ENCODE measurements at regions not wholly inside any gene's neighbourhood (a gene's known extent, or its start where the extent isn't known, plus 50 kb on each side); places are given as distances from the start of the nearest gene placed in this dataset.

DNA sequence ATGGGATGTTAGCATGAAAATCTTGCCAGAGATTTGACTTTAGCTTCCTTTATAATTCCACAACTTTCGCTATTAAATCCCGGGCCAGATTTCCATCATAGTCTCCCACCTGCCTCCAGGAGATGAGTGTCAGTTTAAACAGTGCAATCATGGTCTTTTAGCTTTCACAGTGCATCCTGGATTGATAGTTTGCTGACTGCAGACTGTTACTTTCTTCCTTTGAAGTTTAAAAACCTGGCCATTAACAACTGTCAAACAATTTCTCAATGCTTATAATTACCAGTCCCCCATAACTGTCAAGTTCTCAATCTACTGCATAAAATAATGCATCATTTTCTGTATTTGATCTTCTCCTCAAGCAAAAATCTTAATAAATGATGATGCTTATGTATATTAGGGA, 108.4 kb upstream of the FSTL5 start:
- Histone ChIP-seq H3K9me3 (no peaks in the 10 kb centered on the region), H3K4me2 (no peak overlapping the region), H3K4me3 (no peak overlapping the region), H3K27ac (no peak overlapping the region), H3K4me1 (no peaks in the 10 kb centered on the region)
- CTCF ChIA-PET: no interaction called here
- 26% methylated on average over 2 of the region's 2 CpGs for WGBS (ENCODE audit: missing lambda C conversion rate)
- ATAC-seq (no peak), DNase-seq (ENCODE audit: low read depth in 1 of 2, low spot score in 1 of 2) (no peak), FAIRE-seq (no peak)
- TF ChIP-seq FOSB (CRISPR knock-in tag; IDR thresholded peaks at IDR 0.05) (no peak), PBX3 (IDR thresholded peaks at IDR 0.05) (no peak), CHD2 (IDR thresholded peaks at IDR 0.05; ENCODE audit: low read length, partially characterized antibody) (no peak), EHMT2 (IDR thresholded peaks at IDR 0.05; ENCODE audit: low read depth) (no peak), CEBPB (IDR thresholded peaks at IDR 0.05) (no peak)
- TF ChIP-seq, protein P1, sequence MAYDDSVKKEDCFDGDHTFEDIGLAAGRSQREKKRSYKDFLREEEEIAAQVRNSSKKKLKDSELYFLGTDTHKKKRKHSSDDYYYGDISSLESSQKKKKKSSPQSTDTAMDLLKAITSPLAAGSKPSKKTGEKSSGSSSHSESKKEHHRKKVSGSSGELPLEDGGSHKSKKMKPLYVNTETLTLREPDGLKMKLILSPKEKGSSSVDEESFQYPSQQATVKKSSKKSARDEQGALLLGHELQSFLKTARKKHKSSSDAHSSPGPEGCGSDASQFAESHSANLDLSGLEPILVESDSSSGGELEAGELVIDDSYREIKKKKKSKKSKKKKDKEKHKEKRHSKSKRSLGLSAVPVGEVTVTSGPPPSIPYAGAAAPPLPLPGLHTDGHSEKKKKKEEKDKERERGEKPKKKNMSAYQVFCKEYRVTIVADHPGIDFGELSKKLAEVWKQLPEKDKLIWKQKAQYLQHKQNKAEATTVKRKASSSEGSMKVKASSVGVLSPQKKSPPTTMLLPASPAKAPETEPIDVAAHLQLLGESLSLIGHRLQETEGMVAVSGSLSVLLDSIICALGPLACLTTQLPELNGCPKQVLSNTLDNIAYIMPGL (CRISPR knock-in tag; IDR thresholded peaks at IDR 0.05; ENCODE audit: borderline replicate concordance): no peak
- TF ChIP-seq, protein P2, sequence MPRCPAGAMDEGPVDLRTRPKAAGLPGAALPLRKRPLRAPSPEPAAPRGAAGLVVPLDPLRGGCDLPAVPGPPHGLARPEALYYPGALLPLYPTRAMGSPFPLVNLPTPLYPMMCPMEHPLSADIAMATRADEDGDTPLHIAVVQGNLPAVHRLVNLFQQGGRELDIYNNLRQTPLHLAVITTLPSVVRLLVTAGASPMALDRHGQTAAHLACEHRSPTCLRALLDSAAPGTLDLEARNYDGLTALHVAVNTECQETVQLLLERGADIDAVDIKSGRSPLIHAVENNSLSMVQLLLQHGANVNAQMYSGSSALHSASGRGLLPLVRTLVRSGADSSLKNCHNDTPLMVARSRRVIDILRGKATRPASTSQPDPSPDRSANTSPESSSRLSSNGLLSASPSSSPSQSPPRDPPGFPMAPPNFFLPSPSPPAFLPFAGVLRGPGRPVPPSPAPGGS (IDR thresholded peaks at IDR 0.05): no peak
- TF ChIP-seq, protein P3, sequence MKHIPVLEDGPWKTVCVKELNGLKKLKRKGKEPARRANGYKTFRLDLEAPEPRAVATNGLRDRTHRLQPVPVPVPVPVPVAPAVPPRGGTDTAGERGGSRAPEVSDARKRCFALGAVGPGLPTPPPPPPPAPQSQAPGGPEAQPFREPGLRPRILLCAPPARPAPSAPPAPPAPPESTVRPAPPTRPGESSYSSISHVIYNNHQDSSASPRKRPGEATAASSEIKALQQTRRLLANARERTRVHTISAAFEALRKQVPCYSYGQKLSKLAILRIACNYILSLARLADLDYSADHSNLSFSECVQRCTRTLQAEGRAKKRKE (CRISPR knock-in tag; IDR thresholded peaks at IDR 0.05; ENCODE audit: low read depth): no peak
- POLR2A ChIA-PET: no interaction called here

DNA sequence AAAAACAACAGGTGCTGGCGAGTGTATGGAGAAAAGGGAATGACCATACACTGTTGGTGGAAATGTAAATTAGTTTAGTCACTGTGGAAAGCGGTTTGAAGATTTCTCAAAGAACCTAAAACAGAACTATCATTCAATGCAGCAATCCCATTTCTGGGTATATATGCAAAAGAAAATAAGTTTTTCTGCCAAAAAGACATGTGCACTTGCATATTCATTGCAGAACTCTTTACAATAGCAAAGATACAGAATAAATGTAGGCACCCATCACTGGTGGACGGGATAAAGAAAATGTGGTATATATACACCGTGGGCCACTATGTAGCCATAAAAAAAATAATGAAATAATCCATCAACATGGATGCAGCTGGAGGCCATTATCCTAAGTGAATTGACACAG, 105.1 kb upstream of the FSTL5 start:
- no peaks in the 10 kb centered on the region for H3K9me3 ChIP-seq
- no peak overlapping the region for H3K27ac ChIP-seq
- no peaks in the 10 kb centered on the region for H3K4me1 ChIP-seq
- no peak for ATAC-seq
- CTCF ChIA-PET: no interaction called here
- H3K4me3 ChIP-seq: no peak overlapping the region
- no peak overlapping the region for H3K4me2 ChIP-seq
- 32% methylated on average over 4 of the region's 4 CpGs for WGBS (ENCODE audit: missing lambda C conversion rate)
- no peak for FAIRE-seq
- POLR2A ChIA-PET: no interaction called here
- DNase-seq (ENCODE audit: low read depth in 1 of 2, low spot score in 1 of 2): no peak
- TF ChIP-seq JUNB (IDR thresholded peaks at IDR 0.05) (no peak), ZSCAN20 (CRISPR knock-in tag; IDR thresholded peaks at IDR 0.05) (no peak), HOXB5 (CRISPR knock-in tag; IDR thresholded peaks at IDR 0.05) (no peak), RNF2 (IDR thresholded peaks at IDR 0.05; ENCODE audit: borderline replicate concordance, low read depth) (no peak), CBX8 (IDR thresholded peaks at IDR 0.05) (no peak), SREBF2 (IDR thresholded peaks at IDR 0.05) (no peak), PBX3 (IDR thresholded peaks at IDR 0.05) (no peak), RAD21 (conservative IDR thresholded peaks at IDR 0.05 in 1 of 2, IDR thresholded peaks at IDR 0.05 in 1 of 2) (no peak), CTCF (IDR thresholded peaks at IDR 0.05) (no peak), ZFP36 (IDR thresholded peaks at IDR 0.05; ENCODE audit: borderline replicate concordance, partially characterized antibody) (no peak), HOXB13 (CRISPR knock-in tag; IDR thresholded peaks at IDR 0.05; ENCODE audit: low read depth) (no peak), FOSL2 (IDR thresholded peaks at IDR 0.05) (no peak), FOSL2 (CRISPR knock-in tag; IDR thresholded peaks at IDR 0.05) (no peak), MAX (IDR thresholded peaks at IDR 0.05) (no peak)
- TF ChIP-seq, protein P4, sequence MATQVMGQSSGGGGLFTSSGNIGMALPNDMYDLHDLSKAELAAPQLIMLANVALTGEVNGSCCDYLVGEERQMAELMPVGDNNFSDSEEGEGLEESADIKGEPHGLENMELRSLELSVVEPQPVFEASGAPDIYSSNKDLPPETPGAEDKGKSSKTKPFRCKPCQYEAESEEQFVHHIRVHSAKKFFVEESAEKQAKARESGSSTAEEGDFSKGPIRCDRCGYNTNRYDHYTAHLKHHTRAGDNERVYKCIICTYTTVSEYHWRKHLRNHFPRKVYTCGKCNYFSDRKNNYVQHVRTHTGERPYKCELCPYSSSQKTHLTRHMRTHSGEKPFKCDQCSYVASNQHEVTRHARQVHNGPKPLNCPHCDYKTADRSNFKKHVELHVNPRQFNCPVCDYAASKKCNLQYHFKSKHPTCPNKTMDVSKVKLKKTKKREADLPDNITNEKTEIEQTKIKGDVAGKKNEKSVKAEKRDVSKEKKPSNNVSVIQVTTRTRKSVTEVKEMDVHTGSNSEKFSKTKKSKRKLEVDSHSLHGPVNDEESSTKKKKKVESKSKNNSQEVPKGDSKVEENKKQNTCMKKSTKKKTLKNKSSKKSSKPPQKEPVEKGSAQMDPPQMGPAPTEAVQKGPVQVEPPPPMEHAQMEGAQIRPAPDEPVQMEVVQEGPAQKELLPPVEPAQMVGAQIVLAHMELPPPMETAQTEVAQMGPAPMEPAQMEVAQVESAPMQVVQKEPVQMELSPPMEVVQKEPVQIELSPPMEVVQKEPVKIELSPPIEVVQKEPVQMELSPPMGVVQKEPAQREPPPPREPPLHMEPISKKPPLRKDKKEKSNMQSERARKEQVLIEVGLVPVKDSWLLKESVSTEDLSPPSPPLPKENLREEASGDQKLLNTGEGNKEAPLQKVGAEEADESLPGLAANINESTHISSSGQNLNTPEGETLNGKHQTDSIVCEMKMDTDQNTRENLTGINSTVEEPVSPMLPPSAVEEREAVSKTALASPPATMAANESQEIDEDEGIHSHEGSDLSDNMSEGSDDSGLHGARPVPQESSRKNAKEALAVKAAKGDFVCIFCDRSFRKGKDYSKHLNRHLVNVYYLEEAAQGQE (IDR thresholded peaks at IDR 0.05): no peak
- TF ChIP-seq, protein P5, sequence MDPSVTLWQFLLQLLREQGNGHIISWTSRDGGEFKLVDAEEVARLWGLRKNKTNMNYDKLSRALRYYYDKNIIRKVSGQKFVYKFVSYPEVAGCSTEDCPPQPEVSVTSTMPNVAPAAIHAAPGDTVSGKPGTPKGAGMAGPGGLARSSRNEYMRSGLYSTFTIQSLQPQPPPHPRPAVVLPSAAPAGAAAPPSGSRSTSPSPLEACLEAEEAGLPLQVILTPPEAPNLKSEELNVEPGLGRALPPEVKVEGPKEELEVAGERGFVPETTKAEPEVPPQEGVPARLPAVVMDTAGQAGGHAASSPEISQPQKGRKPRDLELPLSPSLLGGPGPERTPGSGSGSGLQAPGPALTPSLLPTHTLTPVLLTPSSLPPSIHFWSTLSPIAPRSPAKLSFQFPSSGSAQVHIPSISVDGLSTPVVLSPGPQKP (IDR thresholded peaks at IDR 0.05; ENCODE audit: low read depth, low read length): no peak
